ENCODE measurements at regions not wholly inside any gene's neighbourhood (a gene's known extent, or its start where the extent isn't known, plus 50 kb on each side); places are given as distances from the start of the nearest gene placed in this dataset.

- no peak overlapping the region for H3K4me3 ChIP-seq (ENCODE audit: low read depth, low read length)
- DNase-seq = no peak
- no peaks in the 10 kb centered on the region for H3K36me3 ChIP-seq (replicated peaks)
- no peak overlapping the region for H3K27ac ChIP-seq
- in situ Hi-C loops (cut with HindIII; ENCODE audit: low pct_ligation_motif_present, low sequenced_read_pairs) = no loop called here
- H3K27me3 ChIP-seq (replicated peaks) = no peaks in the 10 kb centered on the region
- no peak for TF ChIP-seq CTCF (IDR thresholded peaks at IDR 0.05; ENCODE audit: low read depth, low read length, missing control alignments)
Observed at GRCh38 chr12:85714425-85714824, 121.8 kb downstream of the RASSF9 start.

- in situ Hi-C loops (cut with HindIII; ENCODE audit: low pct_ligation_motif_present, low sequenced_read_pairs) = no loop called here
- H3K4me3 ChIP-seq (ENCODE audit: low read depth, low read length) = no peak overlapping the region
- H3K27ac ChIP-seq = no peak overlapping the region
- DNase-seq = no peak
- H3K36me3 ChIP-seq (replicated peaks) = no peaks in the 10 kb centered on the region
- H3K27me3 ChIP-seq (replicated peaks) = no peaks in the 10 kb centered on the region
- no peak for TF ChIP-seq CTCF (IDR thresholded peaks at IDR 0.05; ENCODE audit: low read depth, low read length, missing control alignments)
Observed at GRCh38 chr12:85720308-85721033, 115.7 kb downstream of the RASSF9 start.

- Histone ChIP-seq H3K4me3 (ENCODE audit: low read depth, low read length) (no peak overlapping the region), H3K27ac (no peak overlapping the region), H3K36me3 (replicated peaks) (no peaks in the 10 kb centered on the region), H3K27me3 (replicated peaks) (no peaks in the 10 kb centered on the region)
- DNase-seq = no peak
- in situ Hi-C loops (cut with HindIII; ENCODE audit: low pct_ligation_motif_present, low sequenced_read_pairs) = no loop called here
- no peak for TF ChIP-seq CTCF (IDR thresholded peaks at IDR 0.05; ENCODE audit: low read depth, low read length, missing control alignments)
Observed at GRCh38 chr12:85725991-85726390, 110.2 kb downstream of the RASSF9 start.

GRCh38 chr12:85733221-85733840, 102.9 kb downstream of the RASSF9 start:
- Histone ChIP-seq H3K4me3 (ENCODE audit: low read depth, low read length) (no peak overlapping the region), H3K27me3 (replicated peaks) (no peaks in the 10 kb centered on the region), H3K27ac (no peak overlapping the region), H3K36me3 (replicated peaks) (no peaks in the 10 kb centered on the region)
- DNase-seq = peak; percentile 43
- in situ Hi-C loops (cut with HindIII; ENCODE audit: low pct_ligation_motif_present, low sequenced_read_pairs) = no loop called here
- no peak for TF ChIP-seq CTCF (IDR thresholded peaks at IDR 0.05; ENCODE audit: low read depth, low read length, missing control alignments)

GRCh38 chr12:85733984-85734383, 102.2 kb downstream of the RASSF9 start:
- no peak overlapping the region for H3K27ac ChIP-seq
- no peak for TF ChIP-seq CTCF (IDR thresholded peaks at IDR 0.05; ENCODE audit: low read depth, low read length, missing control alignments)
- in situ Hi-C loops (cut with HindIII; ENCODE audit: low pct_ligation_motif_present, low sequenced_read_pairs) = no loop called here
- no peak overlapping the region for H3K4me3 ChIP-seq (ENCODE audit: low read depth, low read length)
- H3K27me3 ChIP-seq (replicated peaks) = no peaks in the 10 kb centered on the region
- no peaks in the 10 kb centered on the region for H3K36me3 ChIP-seq (replicated peaks)
- DNase-seq = no peak

Data from brain microvascular endothelial cell (primary cell).